Hematopoietic multipotent progenitor cell treated with erythropoietin and hydrocortisone succinate and interleukin-3 and kit ligand, for 8 days (in vitro differentiated cells): ENCODE measurements at regions not wholly inside any gene's neighbourhood (a gene's known extent, or its start where the extent isn't known, plus 50 kb on each side); places are given as distances from the start of the nearest gene placed in this dataset.

ENCODE experiments used
- DNase-seq: peaks from one replicate; pipeline ENCODE4 v3.0.0-alpha.2; 2015

DNA sequence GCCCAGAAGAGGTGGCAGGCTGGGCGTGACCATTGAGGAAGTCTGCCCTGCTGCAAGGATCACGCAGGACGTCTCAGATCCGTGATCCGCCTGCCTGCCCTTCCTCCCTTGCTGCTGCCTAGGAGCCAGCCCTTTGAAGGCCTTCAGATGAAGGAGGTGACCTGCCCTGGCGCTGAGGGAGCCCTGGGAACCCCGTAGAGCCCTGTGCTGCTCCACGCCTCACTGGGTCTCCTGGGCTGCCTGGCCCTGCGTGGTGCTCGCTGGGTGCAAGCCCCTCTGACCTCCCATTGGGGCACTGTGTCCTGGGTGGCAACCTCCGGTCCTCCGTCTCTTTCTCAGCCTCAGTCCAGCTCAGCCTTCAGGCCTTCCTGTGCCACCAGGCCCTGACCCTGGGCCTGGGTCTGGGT is 295.3 kb upstream of the IRX4 start:
- no peak for DNase-seq

DNA sequence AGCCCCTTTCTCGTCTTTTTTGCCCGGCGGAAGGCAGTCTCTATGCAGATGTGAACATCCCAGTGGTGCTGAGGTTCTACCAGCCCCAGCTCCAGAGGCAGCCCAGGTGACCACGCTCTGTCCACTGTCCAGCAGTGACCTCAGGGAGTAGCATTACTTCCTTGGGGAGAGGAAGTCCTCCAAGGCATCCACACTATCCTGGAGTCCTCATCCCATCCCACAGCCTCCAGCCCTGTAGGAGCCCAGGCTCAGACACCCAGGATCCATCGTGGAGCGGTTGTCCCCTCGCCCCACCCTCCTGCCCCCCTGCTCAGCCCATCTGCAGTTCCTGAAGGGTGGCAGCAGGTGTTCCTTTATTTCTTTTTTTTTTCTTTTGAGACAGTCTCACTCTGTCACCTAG is 294.5 kb upstream of the IRX4 start:
- no peak for DNase-seq

DNA sequence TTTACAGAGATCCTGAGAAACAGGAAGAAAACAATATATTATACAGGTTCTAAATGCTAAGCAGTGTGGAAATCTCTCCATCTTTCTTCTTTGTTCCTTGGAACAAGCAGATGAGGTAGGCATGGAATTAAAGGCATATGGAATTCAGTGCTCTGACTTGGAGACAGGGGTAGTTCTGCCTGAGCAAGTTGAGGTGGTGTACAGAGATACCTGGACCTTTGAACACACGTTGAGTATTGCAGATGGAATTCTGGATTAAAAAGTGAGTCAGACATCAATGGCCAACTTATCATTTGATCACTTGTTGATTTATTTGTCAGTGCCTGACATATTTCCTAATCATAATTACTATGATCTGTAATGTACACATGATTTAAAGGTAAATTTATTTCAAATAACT is 293.9 kb upstream of the IRX4 start:
- no peak for DNase-seq

- no peak for DNase-seq
Measured at GRCh38 chr5:2175842-2176404, 293.2 kb upstream of the IRX4 start.

DNA sequence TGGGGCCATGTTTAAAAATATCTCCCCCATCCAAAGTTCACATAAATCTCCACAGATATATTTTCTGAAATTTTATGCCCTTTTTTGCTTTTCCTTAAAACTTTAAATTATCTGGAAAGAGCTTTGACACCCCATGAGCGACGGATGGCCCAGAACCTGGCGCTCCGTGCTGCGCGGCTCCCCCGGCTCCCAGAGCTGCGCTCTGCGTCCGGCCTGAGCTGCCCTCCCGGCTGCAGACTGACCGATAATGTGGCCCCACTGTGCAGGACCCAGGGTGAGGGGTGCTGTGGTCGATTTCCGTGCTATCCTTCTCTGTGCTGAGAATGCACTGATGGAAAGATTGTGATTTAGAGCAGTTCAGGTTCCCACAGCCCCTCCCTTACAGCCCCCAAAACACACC is 292.3 kb upstream of the IRX4 start:
- no peak for DNase-seq

DNA sequence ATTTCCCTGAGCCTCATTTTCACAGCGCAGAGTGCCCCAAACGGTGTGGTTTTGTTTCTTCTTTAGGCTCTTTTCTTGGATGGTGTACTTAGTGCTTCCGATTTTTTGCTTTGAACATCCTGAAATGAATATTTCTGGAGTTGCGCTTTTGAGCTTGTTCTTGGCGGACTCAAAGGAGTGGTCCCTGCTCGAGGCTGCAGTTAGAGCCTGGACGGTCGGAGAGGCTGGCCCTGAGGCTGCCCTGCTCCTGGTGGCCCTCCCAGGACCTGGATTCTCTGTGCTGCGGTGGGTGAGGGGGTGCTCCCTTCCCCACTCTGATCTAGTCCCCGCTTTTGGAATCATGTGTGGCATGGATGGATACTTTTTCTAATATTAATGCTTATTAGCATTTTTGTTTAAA is 291.8 kb upstream of the IRX4 start:
- no peak for DNase-seq

DNA sequence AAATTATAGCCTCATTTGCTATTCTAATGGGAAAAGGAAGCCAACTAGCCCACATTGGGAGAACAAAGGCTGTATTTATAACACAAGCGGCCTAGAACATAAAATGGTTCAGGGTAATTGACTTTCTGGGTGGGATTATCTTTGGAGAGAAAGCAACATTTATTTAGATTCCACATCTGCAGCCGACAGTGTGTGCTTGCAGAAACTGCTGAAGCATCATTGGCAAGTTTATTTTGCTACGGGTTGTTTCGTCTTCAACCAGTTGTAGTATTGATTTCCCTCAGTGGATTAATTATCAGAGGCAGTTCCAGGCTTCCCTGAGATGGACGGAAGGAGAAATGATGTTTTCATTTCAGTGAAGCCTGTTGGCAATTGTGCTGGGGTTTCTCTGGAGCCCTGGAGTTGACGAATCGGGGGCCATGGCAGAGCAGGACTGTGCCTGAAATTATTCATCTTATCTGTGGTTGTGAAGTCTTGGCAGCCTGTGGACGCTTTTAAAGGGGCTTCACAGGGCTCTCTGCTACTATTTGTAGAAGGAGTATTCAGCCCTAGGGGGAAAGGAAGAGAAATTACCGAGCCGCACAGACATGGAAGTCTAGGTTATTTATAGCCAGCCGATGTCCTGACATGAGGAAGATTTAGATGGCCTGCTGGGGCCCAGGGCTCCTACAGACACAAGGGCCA is 290.6 kb upstream of the IRX4 start:
- DNase-seq, result no peak

DNA sequence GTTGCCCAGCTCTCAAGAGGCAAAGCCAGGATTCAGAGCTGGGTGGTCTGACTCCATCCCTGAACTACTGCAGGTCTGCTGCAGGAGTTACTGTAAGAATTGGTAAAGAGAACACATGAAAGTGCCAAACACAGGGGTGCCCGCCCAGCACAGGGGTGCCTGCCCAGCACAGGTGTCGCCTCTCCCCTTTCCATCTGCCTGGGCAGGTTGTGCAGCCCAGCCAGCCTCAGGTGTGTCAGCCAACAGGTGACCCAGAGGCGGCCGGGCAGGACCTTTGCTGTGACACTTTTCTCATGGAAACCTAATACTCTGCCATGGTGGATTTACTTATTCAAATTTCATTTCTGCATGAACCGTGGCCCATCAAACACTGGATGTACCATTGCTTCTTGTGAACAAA is 289.7 kb upstream of the IRX4 start:
- no peak for DNase-seq

DNA sequence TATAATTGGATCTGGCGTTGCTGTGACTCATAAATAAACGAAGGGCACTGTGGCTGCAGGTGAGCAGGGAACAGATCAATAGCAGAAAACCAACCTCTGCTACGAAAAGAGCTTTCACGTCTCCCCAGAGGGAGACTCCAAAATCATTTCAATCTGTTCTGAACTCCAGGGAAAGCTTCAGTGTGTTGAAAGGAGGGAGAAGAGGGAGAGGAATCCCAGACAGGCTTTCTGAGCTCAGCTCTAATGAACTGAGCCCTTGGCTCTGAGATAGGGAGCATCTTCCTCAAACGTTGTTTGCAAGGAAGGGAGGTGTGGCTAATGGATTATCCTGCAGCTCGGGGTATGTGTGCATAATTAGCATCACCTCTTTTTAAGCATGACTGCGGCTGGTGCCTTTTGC is 288.0 kb upstream of the IRX4 start:
- DNase-seq, result no peak

DNA sequence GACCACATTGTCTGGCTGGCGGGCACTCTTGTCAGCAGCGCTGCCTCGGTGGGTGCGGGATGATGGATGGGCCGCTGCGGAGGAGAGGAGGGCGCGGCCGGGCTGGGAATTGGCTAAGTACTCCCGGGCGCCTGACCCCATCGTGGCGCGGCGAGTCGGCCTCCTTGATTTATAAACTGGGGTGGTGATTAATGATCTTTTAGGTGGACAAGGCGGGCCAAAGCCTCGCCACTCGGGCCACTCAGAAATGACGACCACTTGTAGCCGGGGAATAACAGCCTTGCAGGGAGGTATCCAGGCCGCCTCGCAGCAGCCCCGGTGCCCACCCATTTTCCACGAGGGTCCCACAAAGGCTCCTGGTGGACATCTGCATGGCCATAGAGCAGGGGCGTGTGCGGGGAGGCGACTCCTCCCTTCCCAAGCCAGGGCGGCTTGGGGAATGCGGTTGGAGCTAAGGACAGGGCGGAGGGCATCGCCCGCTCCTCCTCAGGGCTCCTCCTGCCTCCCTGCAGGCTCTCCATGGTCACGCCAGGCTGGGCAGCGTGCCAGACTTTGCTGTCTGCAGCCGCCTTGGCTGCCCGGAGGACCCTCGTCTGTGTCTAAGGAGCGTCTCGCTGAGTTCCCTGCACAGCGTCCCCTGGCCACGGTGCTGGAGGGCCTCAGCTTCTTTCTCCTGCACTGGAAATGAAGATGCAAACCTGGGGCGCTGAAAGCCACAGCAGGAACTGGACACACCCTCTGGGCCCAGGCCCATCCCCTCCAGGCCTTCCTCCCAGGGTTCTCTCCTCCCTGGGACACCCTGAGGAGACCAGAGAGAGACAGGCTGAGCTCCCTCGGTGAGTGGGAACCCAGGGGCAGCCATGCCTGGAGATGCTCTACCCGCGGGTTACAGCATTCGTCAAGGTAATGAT is 287.4 kb upstream of the IRX4 start:
- no peak for DNase-seq

GRCh38 chr5:2169430-2169808 is 286.7 kb upstream of the IRX4 start:
- no peak for DNase-seq

GRCh38 chr5:2168601-2169429 is 286.1 kb upstream of the IRX4 start:
- DNase-seq, result no peak

GRCh38 chr5:2167671-2168070 is 284.9 kb upstream of the IRX4 start:
- no peak for DNase-seq

DNA sequence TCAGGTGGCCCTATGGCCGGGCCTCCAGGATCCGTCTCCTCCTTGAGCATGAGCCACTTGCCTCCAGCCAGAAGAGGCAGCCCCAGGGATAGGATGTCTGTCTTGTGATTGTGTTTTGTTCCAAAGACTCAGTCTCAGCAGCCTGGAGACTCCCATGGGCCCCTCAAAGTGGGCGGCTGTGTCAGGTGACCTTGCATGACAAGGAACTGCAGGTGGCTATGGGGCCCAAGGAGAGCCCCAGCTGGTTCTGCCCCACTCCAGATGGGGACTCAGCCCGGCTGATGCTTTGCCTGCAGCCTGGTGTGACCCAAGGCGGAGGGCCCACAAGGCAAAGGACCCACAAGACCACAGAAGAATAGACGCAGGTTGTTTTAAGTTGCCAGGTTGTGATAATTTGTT is 284.3 kb upstream of the IRX4 start:
- no peak for DNase-seq

DNA sequence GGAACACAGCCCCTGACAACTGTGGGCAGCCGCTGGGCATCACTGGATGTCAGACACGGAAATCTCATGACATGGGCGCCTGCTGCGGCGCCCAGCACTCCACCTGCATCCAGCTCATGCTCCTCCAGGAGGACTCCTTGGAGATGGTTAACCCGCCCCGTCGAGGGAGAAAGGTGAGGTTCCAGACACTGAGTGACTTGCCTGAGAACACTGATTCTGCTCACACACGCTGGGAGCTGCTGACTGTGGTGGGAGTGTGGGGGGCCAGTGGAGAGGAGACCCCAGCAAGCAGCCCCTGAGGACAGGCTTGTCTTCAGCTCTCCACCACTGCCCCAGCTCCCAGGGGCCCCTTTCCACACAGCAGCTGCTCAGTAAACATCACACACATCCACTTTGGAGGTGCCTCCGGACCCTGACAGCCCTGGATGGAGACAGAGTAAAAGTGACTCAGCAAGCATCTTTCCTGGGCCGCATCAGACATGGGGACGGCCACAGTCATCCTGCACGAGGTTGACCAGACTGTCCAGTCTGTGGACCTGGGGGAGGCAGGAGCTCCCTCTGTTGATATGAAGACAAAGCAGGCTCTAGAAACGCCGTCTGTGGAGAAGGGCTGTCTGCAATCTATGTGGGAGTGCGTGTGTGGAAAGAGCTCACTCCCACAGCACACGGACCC is 283.7 kb upstream of the IRX4 start:
- DNase-seq, result no peak

DNA sequence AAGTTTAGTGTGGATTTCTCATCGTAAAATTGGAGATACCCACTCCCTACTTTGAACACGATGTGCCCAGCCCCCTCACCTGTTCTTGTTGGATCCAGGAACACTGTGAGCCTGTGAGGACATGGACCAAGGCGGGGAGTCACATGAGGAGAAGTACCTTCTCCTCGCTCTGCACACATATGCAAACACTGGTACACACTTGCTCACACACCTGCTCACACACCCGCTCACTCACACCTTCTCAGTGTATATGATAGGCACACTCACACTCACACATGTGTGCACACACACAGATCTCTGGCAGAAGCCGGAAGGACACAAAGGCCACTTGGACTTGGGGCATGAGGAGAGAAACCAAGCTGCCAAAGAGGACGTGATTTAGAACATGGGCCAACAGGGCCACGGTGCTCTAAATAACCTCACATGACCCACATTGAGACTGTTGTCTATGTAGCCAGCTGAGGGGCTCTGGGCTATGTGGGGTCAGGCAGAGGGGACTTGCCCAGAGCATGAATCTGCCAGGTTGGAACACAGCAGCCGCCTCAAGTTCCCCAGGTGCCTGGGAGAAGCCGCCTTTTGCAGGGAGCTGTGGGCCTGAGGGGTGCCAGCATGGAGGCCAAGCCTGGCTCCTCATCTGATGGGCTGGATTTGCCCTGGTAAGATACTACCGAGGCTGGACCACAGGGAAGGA is 283.0 kb upstream of the IRX4 start:
- DNase-seq, result no peak

GRCh38 chr5:2165203-2165602 is 282.5 kb upstream of the IRX4 start:
- DNase-seq, result no peak

DNA sequence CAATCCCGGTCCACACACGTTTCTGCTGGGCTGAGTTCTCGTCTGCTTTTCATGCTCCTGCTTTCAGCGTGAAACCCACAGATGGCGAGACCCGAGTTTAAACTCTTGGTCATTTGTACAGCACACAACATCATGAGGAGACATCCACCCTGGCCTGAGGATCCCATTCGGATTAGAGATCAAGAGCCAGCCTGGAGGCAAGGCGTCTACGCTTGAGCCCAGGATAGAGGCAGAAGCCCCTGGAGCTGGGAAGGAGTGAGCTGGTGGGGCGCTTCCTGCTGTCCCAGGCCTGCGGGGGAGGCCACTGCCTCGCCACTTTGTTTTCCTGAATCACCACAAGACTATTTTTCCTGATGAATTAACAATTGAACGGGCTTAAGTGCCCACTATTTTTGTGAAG is 281.9 kb upstream of the IRX4 start:
- DNase-seq, result no peak

- no peak for DNase-seq
Measured at GRCh38 chr5:2163940-2164490, 281.3 kb upstream of the IRX4 start.

GRCh38 chr5:2163060-2163856 is 280.5 kb upstream of the IRX4 start:
- DNase-seq, result no peak

- no peak for DNase-seq
Measured at GRCh38 chr5:2160811-2161210, 278.1 kb upstream of the IRX4 start.
